ENCODE measurements at regions not wholly inside any gene's neighbourhood (a gene's known extent, or its start where the extent isn't known, plus 50 kb on each side); places are given as distances from the start of the nearest gene placed in this dataset.

GRCh38 chr5:61737964-61738340, 405.9 kb downstream of the ZSWIM6 start:
- no peak for TF ChIP-seq REST (IDR thresholded peaks at IDR 0.05; ENCODE audit: insufficient read depth in 1 of 2, low read depth in 2 of 2, low read length in 2 of 2)
- TF ChIP-seq POLR2AphosphoS5 (IDR thresholded peaks at IDR 0.05; ENCODE audit: low read depth, low read length), result no peak
- TF ChIP-seq TAF1 (IDR thresholded peaks at IDR 0.05; ENCODE audit: borderline replicate concordance, insufficient read depth, low read length), result no peak
- TF ChIP-seq SIN3A (IDR thresholded peaks at IDR 0.05; ENCODE audit: borderline replicate concordance, insufficient read depth, low read length), result no peak

Data from PFSK-1 (cell line).